ENCODE measurements at regions not wholly inside any gene's neighbourhood (a gene's known extent, or its start where the extent isn't known, plus 50 kb on each side); places are given as distances from the start of the nearest gene placed in this dataset.
A peak's percentile ranks its signal among the peaks of the same experiment; 100 is the strongest.
"Not testable (repeated sequence)": the region's sequence is repeated elsewhere in the genome, so short reads cannot be mapped to it uniquely, and the experiment has no call there.

- no peak for DNase-seq (ENCODE audit: low spot score)
Measured at GRCh38 chr11:44452827-44453572, 112.5 kb upstream of the CD82 start.

GRCh38 chr11:44453871-44454270 is 111.6 kb upstream of the CD82 start:
- no peak for DNase-seq (ENCODE audit: low spot score)

GRCh38 chr11:44454666-44455065 is 110.8 kb upstream of the CD82 start:
- DNase-seq (ENCODE audit: low spot score) = no peak

- DNase-seq (ENCODE audit: low spot score) = no peak
Measured at GRCh38 chr11:44456544-44457300, 108.7 kb upstream of the CD82 start.

GRCh38 chr11:44457862-44458261 is 107.6 kb upstream of the CD82 start:
- no peak for DNase-seq (ENCODE audit: low spot score)

- no peak for DNase-seq (ENCODE audit: low spot score)
Measured at GRCh38 chr11:44463751-44464150, 101.7 kb upstream of the CD82 start.

- DNase-seq (ENCODE audit: low spot score) = no peak
Measured at GRCh38 chr11:44464741-44465140, 100.7 kb upstream of the CD82 start.

GRCh38 chr11:44466531-44467205 is 98.8 kb upstream of the CD82 start:
- no peak for DNase-seq (ENCODE audit: low spot score)

GRCh38 chr11:44467413-44467812 is 98.0 kb upstream of the CD82 start:
- no peak for DNase-seq (ENCODE audit: low spot score)

- DNase-seq (ENCODE audit: low spot score) = no peak
Measured at GRCh38 chr11:44467931-44468330, 97.5 kb upstream of the CD82 start.

GRCh38 chr11:44468345-44468988 is 97.0 kb upstream of the CD82 start:
- no peak for DNase-seq (ENCODE audit: low spot score)

GRCh38 chr11:44469412-44469811 is 96.1 kb upstream of the CD82 start:
- no peak for DNase-seq (ENCODE audit: low spot score)

- no peak for DNase-seq (ENCODE audit: low spot score)
Measured at GRCh38 chr11:44470854-44471253, 94.6 kb upstream of the CD82 start.

- no peak for DNase-seq (ENCODE audit: low spot score)
Measured at GRCh38 chr11:44471603-44472002, 93.9 kb upstream of the CD82 start.

- DNase-seq (ENCODE audit: low spot score) = no peak
Measured at GRCh38 chr11:44472916-44473315, 92.5 kb upstream of the CD82 start.

GRCh38 chr11:44474702-44475101 is 90.8 kb upstream of the CD82 start:
- DNase-seq (ENCODE audit: low spot score) = no peak

- DNase-seq (ENCODE audit: low spot score) = no peak
Measured at GRCh38 chr11:44475114-44475686, 90.3 kb upstream of the CD82 start.

GRCh38 chr11:44482338-44482737 is 83.1 kb upstream of the CD82 start:
- not testable (repeated sequence) for DNase-seq (ENCODE audit: low spot score)

GRCh38 chr11:44483919-44484610 is 81.4 kb upstream of the CD82 start:
- peak; percentile 52 for DNase-seq (ENCODE audit: low spot score)

- no peak for DNase-seq (ENCODE audit: low spot score)
Measured at GRCh38 chr11:44488165-44488965, 77.1 kb upstream of the CD82 start.

GRCh38 chr11:44493383-44493782 is 72.1 kb upstream of the CD82 start:
- DNase-seq (ENCODE audit: low spot score) = no peak

Measured in GM03348 (cell line).